NAMALWA (cell line): ENCODE measurements at regions not wholly inside any gene's neighbourhood (a gene's known extent, or its start where the extent isn't known, plus 50 kb on each side); places are given as distances from the start of the nearest gene placed in this dataset.
"Not testable (repeated sequence)": the region's sequence is repeated elsewhere in the genome, so short reads cannot be mapped to it uniquely, and the experiment has no call there.

Experiments
- DNase-seq: peaks from one replicate; pipeline ENCODE4 v3.0.0-alpha.2; 2015; ENCODE audit warnings: low spot score

DNA sequence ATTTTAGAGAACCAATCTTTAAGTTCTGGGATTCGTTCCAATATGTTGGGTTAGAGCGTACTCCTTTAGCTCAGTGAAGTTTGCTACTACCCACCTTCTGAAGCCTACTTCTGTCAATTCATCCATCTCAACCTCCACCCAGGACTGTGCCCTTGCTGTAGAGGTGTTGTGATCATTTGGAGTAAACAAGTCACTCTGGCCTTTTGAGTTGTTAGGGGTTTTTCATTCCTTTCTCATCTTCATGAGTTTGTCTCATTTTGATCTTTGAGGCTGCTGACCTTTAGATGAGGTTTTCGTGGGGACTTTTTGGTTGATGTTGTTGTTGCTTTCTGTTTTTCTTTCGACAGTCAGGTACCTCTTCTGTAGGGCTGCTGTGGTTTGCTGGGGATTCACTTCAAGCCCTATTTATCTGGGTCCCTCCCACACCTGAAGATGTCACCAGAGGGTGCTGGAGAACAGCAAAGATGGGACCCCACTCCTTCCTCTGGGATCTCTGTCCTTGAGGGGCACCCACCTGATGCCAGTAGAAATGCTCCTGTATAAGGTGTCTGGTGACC, 158.4 kb downstream of the ANKRD36B start:
- DNase-seq, result not testable (repeated sequence)

DNA sequence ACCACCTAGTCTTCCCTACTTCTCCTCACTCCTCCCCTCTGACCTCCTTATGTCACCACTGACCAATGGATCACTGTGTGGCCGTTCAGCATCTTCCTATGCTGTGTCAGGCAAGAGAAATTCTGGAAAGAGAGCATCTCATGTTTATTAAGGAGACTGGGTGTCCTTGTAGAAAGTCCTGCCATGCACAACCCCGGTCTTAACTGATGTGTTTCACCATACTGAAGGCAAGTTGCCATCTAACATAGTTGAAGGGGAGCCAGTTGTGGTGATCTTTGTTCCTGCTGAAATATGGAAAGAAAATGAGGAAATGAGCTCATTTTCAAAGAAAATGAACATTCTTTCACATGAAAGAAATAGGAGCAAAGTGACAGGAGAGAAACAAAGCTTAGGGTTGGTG, 167.3 kb downstream of the ANKRD36B start:
- not testable (repeated sequence) for DNase-seq

DNA sequence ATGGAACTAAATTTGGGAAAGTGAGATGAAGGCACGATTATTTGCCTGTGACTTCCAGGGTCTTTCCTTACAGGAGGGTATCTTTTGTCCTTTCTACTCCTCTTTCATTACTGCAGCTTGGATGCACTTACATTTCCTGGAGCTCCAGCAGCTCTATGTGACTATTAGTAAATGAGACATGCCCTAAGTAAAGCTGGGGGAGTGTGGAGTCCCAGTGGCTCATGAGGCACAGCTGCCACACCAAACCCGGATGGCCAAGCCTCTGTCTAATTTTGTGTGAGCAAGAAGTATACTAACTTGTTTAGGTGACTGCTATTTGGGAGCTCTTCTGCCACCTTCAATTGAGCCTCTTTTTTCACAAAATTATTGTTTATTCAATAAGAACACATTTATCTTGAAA, 183.3 kb downstream of the ANKRD36B start:
- not testable (repeated sequence) for DNase-seq

DNA sequence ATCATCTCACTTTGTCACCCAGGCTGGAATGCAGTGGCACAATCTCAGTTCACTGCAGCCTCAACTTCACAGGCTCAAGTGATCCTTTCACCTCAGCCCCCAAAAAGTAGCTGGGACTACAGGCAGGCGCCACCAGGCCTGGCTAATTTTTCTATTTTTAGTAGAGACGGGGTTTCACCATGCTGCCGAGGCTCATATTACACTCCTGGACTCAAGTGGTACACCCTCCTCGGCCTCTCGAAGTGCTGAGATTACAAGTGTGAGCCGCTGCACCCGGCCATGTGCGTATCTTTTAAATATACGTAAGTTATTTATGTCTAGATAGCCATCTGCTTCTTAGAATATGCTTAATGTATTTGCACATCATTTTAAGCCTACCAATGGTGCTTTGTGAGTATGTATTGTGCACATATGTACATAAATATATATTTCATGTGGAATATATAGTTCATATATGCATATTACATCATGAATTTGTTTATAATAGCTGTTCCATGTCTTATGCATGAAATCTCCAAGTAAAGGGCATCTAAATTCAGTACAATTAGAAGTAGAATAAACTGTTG, 184.4 kb downstream of the ANKRD36B start:
- DNase-seq, result not testable (repeated sequence)

DNA sequence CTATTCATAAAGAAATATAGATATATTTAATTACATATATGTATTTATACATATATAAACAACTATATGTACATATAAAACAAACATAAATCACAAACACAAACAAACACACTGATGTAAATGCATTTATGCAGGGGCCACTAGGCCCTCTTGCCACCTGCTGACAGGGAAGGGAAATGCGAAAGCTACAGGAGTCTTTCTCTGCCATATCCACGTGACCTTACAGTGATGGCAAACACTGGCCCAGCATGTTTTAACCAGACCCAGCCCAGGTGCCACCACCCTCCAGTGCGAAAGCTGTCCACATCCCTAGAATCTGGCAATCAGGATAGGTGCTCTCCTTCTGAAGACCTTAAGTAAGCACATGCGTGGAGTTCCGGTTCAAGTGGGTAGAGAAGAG, 187.0 kb downstream of the ANKRD36B start:
- not testable (repeated sequence) for DNase-seq

DNA sequence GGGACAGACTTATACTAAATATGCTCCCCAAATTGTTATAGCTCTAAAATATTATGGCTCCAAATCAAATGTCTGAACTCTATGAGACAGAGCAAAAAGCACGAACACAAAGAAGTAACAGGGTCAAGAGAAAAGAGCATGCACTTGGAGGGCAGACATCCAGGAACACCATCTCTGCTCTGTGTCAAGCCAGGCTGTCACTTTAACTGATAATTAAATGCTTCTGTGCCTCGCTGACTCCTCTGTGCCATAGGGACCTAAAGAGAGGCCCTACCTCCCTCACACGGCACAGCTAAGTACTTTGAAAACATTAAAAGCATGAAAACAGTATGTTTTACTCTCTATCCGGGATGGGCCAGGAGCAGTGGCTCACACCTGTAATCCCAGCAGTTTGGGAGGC, 194.0 kb downstream of the ANKRD36B start:
- DNase-seq, result not testable (repeated sequence)

DNA sequence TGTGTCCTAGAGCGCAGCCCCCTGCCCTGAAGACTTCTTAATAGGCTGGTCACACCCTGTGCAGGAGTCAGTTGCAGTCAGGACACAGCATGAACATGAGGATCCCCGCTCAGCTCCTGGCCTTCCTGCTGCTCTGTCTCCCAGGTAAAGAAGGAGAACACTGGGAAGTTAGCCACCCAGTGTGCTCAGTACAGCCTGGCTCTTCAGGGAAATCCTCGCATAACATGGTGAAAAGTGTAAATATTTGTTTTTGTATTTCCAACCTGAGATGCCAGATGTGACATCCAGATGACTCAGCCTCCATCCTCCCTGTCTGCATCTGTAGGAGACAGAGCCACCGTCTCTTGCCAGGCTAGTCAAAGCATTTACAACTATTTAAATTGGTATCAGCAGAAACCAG, 203.9 kb downstream of the ANKRD36B start:
- not testable (repeated sequence) for DNase-seq

DNA sequence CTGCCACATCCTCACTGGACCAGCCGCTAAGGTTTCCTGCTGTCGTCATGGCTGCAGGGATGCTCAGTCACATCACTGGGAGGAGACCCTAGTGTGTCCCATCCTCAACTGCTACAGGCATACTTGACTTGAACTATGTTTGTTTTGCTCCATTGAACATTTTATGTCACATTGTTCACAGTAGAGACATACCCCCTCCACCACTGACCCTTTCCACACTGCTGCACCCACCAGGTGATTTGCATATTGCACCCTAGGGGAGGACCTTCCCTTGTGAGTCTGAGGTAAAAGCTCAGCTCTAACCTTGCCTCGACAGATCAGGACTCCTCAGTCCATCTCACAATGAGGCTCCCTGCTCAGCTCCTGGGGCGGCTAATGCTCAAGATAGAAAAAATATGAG, 213.8 kb downstream of the ANKRD36B start:
- not testable (repeated sequence) for DNase-seq

DNA sequence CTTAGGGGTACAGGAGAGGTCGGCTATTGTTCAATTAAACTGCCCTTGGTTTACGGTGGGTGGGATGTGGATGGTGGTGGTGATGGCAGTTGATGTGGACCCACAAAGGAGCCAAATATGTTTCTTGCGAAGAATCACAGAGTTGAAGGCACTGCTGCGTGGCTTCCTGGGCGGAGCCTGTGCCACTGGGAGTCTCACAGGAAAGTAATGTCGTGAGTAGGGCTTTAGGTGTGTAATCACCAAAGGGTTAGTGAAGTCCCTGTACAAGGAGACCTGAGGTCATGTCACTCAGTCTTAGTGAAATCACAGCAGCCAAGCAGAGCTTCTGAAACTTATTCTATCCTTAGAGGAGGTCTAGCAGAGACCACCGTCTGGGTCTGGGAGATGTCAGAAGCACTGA, 215.3 kb downstream of the ANKRD36B start:
- not testable (repeated sequence) for DNase-seq

DNA sequence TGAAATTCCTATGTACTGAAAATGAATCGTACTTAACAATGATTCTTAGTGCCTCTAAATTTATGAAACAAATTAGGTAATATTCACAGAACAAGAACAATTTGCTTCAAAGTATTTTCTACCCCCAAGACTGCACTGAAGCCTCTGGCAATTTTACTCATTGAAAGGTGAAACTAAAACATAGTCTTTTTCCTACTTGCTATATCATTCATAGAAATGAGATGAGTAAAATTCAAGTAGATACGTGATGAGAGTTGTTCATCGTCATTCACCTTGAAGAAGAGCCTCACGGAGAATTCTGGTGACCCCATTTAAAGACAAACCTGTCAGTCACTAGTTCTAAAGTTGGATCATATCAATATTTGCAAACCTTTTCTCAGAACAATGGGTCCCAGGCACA, 226.5 kb downstream of the ANKRD36B start:
- not testable (repeated sequence) for DNase-seq

DNA sequence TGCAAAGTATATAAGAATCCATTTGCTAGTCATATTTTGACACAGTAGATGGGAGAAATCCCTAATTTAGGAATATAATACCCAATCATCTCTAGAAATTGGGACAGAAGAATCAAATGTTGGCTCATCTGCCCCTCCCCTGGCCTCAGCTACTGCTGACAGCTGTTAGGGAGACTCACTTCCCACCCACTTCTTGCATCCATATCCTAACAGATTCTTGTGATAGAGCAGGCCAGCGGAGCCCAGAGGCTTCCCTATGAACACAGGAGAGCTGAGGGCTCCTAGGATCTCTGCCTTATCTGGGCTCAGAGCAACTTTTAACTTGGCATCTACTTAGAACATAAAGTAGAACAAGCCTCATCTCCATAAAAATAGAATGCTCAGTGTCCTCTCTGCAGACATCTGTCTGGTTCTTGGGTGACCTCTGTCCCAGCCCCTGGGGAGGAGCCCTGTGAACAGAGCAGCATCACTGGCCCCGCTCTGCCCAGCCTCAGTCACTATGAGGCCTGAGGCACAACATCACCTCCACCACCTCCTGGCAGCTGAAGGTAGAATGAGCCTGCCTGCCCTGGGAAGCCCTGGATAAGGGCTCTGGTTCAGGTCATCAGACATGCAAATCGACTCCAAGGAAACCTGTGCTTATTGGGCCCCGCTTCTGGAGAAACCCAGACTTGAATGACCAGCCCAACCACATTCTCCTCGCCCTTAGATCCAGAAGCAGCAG, 229.7 kb downstream of the ANKRD36B start:
- DNase-seq, result no peak

DNA sequence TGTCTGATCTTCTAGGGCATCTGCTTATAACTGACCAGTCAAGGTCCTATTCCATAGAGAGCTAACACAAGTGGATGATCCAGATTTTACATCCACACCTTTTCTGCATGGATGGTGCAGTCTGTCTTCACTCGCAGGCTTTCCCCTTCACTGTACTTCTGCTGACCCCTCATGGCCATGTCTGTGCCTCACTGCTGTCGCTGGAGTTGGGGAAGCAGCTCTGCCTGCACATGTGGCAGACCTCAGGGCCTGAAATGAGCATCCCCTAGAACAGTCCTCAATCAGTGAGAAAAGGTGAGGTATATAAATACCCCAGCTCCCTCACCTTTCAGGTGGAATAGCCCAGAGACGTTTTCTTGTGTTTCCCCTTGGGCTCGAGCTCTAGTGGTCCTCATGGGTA, 233.8 kb downstream of the ANKRD36B start:
- DNase-seq, result peak; percentile 31

DNA sequence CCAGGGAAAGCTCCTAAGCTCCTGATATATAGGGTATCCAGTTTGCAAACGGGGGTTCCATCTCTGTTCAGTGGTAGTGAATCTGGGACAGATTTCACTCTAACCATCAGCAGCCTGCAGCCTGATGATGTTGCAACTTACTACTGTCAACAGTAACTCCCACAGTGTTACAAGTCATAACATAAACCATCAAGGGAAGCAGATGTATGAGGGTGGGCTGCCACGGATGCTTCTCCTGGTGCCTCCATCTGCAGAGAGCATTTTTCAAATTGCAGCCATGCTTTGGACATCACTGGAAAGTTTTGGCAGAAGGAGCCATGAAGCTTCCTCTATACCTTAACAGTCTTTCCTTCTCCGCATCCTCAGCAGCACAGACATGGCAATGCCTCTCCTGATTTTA, 234.5 kb downstream of the ANKRD36B start:
- no peak for DNase-seq

DNA sequence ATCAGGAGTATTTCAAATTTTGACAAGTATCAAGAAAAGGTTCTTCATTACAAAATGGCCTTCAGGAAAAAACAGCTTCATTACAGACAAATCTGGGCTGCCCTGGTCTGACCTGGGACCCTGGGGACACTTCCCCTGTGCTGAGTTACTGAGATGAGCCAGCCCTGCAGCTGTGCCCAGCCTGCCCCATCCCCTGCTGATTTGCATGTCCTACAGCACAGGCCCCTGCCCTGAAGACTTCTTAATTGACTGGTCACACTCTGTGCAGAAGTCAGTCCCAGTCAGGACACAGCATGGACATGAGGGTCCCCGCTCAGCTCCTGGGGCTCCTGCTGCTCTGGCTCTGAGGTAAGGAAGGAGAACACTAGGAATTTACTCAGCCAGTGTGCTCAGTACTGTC, 235.1 kb downstream of the ANKRD36B start:
- DNase-seq, result peak; percentile 40

DNA sequence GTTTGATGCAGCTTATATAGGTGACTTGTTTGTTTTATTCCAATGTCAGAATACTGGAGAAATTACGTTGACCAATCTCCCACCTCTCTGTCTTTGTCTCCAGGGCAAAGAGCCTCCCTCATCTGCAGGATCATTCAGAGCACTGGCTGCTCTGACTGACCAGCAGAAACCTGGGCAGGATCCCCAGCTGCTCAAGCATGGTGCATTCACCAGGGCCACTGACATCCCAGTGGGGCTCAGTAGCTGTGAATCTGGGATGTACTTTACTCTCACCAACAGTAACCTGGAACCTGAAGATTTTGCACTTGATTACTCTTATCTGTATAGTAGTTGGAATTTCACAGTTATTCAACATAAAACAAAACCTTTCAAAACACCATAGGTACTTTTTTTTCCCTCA, 235.9 kb downstream of the ANKRD36 start:
- DNase-seq, result no peak

DNA sequence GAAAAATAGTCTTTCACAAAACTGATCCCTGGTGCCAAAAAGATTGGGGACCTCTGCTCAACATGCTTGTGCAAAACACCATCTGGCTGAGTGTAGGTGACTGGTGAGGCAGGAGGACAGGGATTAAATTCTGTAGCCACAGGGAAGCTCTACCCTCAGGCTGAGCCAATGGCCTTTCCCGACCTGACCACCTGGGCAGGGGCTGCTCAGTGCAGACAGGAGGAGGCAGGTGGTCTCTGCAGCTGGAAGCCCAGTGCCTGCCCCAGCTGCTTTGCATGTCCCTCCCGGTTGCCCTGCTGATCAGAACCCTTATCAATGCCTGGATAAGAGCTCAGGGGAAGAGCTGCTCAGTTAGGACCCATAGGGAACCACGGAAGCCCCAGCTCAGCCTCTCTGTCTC, 235.3 kb downstream of the ANKRD36 start:
- DNase-seq, result no peak

DNA sequence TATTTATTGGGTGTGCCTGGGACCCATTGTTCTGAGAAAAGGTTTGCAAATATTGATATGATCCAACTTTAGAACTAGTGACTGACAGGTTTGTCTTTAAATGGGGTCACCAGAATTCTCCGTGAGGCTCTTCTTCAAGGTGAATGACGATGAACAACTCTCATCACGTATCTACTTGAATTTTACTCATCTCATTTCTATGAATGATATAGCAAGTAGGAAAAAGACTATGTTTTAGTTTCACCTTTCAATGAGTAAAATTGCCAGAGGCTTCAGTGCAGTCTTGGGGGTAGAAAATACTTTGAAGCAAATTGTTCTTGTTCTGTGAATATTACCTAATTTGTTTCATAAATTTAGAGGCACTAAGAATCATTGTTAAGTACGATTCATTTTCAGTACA, 232.0 kb downstream of the ANKRD36 start:
- DNase-seq, result not testable (repeated sequence)

DNA sequence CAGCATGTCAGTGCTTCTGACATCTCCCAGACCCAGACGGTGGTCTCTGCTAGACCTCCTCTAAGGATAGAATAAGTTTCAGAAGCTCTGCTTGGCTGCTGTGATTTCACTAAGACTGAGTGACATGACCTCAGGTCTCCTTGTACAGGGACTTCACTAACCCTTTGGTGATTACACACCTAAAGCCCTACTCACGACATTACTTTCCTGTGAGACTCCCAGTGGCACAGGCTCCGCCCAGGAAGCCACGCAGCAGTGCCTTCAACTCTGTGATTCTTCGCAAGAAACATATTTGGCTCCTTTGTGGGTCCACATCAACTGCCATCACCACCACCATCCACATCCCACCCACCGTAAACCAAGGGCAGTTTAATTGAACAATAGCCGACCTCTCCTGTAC, 220.7 kb downstream of the ANKRD36 start:
- DNase-seq, result not testable (repeated sequence)

DNA sequence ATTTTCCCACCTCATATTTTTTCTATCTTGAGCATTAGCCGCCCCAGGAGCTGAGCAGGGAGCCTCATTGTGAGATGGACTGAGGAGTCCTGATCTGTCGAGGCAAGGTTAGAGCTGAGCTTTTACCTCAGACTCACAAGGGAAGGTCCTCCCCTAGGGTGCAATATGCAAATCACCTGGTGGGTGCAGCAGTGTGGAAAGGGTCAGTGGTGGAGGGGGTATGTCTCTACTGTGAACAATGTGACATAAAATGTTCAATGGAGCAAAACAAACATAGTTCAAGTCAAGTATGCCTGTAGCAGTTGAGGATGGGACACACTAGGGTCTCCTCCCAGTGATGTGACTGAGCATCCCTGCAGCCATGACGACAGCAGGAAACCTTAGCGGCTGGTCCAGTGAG, 219.2 kb downstream of the ANKRD36 start:
- not testable (repeated sequence) for DNase-seq

DNA sequence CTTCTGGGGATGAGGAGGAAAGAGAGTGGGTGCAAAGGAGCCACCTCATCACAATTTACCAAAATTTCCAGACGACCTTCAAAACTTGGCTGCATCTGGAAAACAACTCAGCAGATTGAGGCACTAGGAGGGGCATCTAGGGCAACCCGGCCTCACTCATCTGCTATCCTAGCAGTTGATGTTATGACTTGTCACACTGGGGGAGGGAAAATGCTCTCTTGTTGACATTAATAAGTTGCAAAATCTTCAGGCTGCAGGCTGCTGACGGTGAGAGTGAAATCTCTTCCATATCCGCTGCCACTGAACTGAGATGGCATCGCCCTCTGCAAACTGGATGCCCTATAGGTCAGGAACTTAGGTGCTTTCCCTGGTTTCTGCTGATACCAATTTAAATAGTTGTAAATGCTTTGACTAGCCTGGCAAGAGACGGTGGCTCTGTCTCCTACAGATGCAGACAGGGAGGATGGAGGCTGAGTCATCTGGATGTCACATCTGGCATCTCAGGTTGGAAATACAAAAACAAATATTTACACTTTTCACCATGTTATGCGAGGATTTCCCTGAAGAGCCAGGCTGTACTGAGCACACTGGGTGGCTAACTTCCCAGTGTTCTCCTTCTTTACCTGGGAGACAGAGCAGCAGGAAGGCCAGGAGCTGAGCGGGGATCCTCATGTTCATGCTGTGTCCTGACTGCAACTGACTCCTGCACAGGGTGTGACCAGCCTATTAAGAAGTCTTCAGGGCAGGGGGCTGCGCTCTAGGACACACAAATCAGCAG, 209.2 kb downstream of the ANKRD36 start:
- not testable (repeated sequence) for DNase-seq

DNA sequence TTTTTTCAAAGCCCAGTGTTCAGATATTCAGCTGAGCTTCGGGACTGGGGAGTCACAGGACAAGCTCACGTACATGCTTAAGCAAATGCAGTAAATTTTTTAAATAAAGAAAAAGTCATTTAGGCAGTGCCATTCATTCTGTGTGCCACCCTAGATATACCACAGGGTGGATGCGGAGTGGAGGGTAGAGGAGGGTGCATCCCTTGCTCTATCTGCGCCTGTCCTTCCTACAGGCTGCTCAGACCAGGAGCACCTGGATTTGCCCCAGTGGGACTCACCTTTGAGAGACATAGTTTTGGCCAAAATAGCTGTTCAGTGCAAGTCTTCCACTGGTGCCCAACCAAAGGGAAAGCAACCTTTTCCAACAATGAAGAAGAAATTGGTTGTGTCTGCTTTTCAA, 202.4 kb downstream of the ANKRD36 start:
- not testable (repeated sequence) for DNase-seq

DNA sequence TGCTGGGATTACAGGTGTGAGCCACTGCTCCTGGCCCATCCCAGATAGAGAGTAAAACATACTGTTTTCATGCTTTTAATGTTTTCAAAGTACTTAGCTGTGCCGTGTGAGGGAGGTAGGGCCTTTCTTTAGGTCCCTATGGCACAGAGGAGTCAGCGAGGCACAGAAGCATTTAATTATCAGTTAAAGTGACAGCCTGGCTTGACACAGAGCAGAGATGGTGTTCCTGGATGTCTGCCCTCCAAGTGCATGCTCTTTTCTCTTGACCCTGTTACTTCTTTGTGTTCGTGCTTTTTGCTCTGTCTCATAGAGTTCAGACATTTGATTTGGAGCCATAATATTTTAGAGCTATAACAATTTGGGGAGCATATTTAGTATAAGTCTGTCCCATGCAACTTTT, 199.5 kb downstream of the ANKRD36 start:
- not testable (repeated sequence) for DNase-seq

DNA sequence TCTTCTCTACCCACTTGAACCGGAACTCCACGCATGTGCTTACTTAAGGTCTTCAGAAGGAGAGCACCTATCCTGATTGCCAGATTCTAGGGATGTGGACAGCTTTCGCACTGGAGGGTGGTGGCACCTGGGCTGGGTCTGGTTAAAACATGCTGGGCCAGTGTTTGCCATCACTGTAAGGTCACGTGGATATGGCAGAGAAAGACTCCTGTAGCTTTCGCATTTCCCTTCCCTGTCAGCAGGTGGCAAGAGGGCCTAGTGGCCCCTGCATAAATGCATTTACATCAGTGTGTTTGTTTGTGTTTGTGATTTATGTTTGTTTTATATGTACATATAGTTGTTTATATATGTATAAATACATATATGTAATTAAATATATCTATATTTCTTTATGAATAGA, 192.5 kb downstream of the ANKRD36 start:
- not testable (repeated sequence) for DNase-seq
